Esophagus squamous epithelium (tissue), 5 donors: ENCODE measurements at regions not wholly inside any gene's neighbourhood (a gene's known extent, or its start where the extent isn't known, plus 50 kb on each side); places are given as distances from the start of the nearest gene placed in this dataset.
"Not testable (repeated sequence)": the region's sequence is repeated elsewhere in the genome, so short reads cannot be mapped to it uniquely, and the experiment has no call there.

ENCODE experiments used
- DNase-seq: peaks from one replicate; lab custom pipeline; 2025; lab: John Stamatoyannopoulos, UW
- H3K27ac ChIP-seq, 4 donors: fragments of 200-600 bp; sonication (generic); one replicate each; pipeline ENCODE4 v1.5.1; 2016 to 2019; ENCODE audit warnings: mild to moderate bottlenecking in 1 of 4
- H3K27me3 ChIP-seq, 4 donors: fragments of 200-600 bp; sonication (generic); 1 replicate in 3 of 4; 2 replicates in 1 of 4; pipeline versions ENCODE4 v1.5.1 to v1.6.0; 2017 to 2021; ENCODE audit warnings: antibody characterized with exemption in 1 of 4
- H3K36me3 ChIP-seq, 3 donors: fragments of 200-600 bp; sonication (generic); one replicate each; pipeline ENCODE4 v1.5.1; 2016 to 2019
- H3K4me1 ChIP-seq, 3 donors: fragments of 200-600 bp; sonication (generic); one replicate each; pipeline ENCODE4 v1.5.1; 2017 to 2019
- H3K4me3 ChIP-seq, 4 donors: fragments of 200-600 bp; sonication (generic); 1 replicate in 3 of 4; 2 replicates in 1 of 4; pipeline ENCODE4 v1.5.1; 2016 to 2019; ENCODE audit warnings: mild to moderate bottlenecking in 2 of 4, moderate library complexity in 1 of 4
- H3K9me3 ChIP-seq, 3 donors: fragments of 200-600 bp; sonication (generic); one replicate each; pipeline ENCODE4 v1.5.1; 2016 to 2019
- CTCF ChIP-seq, 6 experiments: fragments of 450-650 bp in 4 of 6; fragments of 200-600 bp in 2 of 6; sonication (generic) in 2 of 6; IDR thresholded peaks; one replicate each; pipeline ENCODE4 v1.5.1; 2016 to 2019; ENCODE audit warnings: antibody characterized with exemption in 6 of 6, mild to moderate bottlenecking in 4 of 6, moderate library complexity in 4 of 6
- POLR2A ChIP-seq, 4 donors: fragments of 450-650 bp; IDR thresholded peaks; one replicate each; pipeline ENCODE4 v1.6.1; 2017; ENCODE audit warnings: antibody characterized with exemption in 4 of 4, mild to moderate bottlenecking in 4 of 4, moderate library complexity in 3 of 4
- WGBS, 2 donors: methylation state at CpG; one replicate each; pipeline ENCODE4 v1.1.5; 2018; 5-methylcytosine and 5-hydroxymethylcytosine counted together
- intact Hi-C: fragments of 100-400 bp; cut with DNase I; formaldehyde crosslinking; loops from one replicate; pipeline ENCODE4 v1.15.0; 2022
- donor health status: DM: yes; HTN: yes; CAD: no.

GRCh38 chr5:125898851-125899405, 524.3 kb upstream of the GRAMD2B start:
- no peak overlapping the region for H3K4me3 ChIP-seq
- intact Hi-C loops, result no loop called here
- peaks cover 0 to 8% (median 0%) of the 10 kb centered on the region in 3 donors for H3K4me1 ChIP-seq
- H3K9me3 ChIP-seq, result no peaks in the 10 kb centered on the region
- no peak for DNase-seq
- H3K27ac ChIP-seq, result no peak overlapping the region
- H3K36me3 ChIP-seq, result no peaks in the 10 kb centered on the region
- H3K27me3 ChIP-seq, result no peaks in the 10 kb centered on the region
- 88% methylated on average over 2 of the region's 2 CpGs for WGBS, 2 donors
- TF ChIP-seq CTCF (IDR thresholded peaks at IDR 0.05), result no peak
- no peak for TF ChIP-seq POLR2A (IDR thresholded peaks at IDR 0.05)

GRCh38 chr5:125912028-125912427, 511.2 kb upstream of the GRAMD2B start:
- Histone ChIP-seq H3K4me3 (no peak overlapping the region), H3K36me3 (no peaks in the 10 kb centered on the region), H3K9me3 (peaks cover 0 to 5% (median 0%) of the 10 kb centered on the region in 3 donors), H3K27ac (no peak overlapping the region), H3K27me3 (no peaks in the 10 kb centered on the region), H3K4me1 (no peaks in the 10 kb centered on the region)
- no peak for TF ChIP-seq CTCF (IDR thresholded peaks at IDR 0.05)
- TF ChIP-seq POLR2A (IDR thresholded peaks at IDR 0.05), result no peak
- DNase-seq, result no peak
- intact Hi-C loops, result no loop called here
- WGBS, 2 donors, result 77 to 100% methylated on average over 1 of the region's 1 CpG

GRCh38 chr5:125913200-125913599, 510.0 kb upstream of the GRAMD2B start:
- H3K9me3 ChIP-seq, result no peaks in the 10 kb centered on the region
- 76 to 80% methylated on average over 1 to 2 of the region's 2 CpGs for WGBS, 2 donors
- no peaks in the 10 kb centered on the region for H3K4me1 ChIP-seq
- intact Hi-C loops, result no loop called here
- H3K36me3 ChIP-seq, result no peaks in the 10 kb centered on the region
- no peak overlapping the region for H3K27ac ChIP-seq
- H3K27me3 ChIP-seq, result no peaks in the 10 kb centered on the region
- TF ChIP-seq POLR2A (IDR thresholded peaks at IDR 0.05) (no peak), CTCF (IDR thresholded peaks at IDR 0.05) (no peak)
- H3K4me3 ChIP-seq, result no peak overlapping the region
- DNase-seq, result no peak

GRCh38 chr5:125914471-125914870, 508.7 kb upstream of the GRAMD2B start:
- no peak overlapping the region for H3K4me3 ChIP-seq
- TF ChIP-seq POLR2A (IDR thresholded peaks at IDR 0.05), result no peak
- no peaks in the 10 kb centered on the region for H3K4me1 ChIP-seq
- no peaks in the 10 kb centered on the region for H3K36me3 ChIP-seq
- H3K9me3 ChIP-seq, result no peaks in the 10 kb centered on the region
- intact Hi-C loops, result no loop called here
- 86 to 91% methylated on average over 3 of the region's 3 CpGs for WGBS, 2 donors
- no peak for DNase-seq
- H3K27me3 ChIP-seq, result no peaks in the 10 kb centered on the region
- no peak overlapping the region for H3K27ac ChIP-seq

GRCh38 chr5:125923958-125924357, 499.3 kb upstream of the GRAMD2B start:
- H3K9me3 ChIP-seq, H3K27me3 ChIP-seq, DNase-seq, H3K27ac ChIP-seq, H3K4me1 ChIP-seq, H3K4me3 ChIP-seq, intact Hi-C loops, H3K36me3 ChIP-seq: not testable (repeated sequence)
- 97% methylated on average over 5 of the region's 11 CpGs; no CpG with 5 or more reads in 1 of the 2 donors for WGBS, 2 donors

GRCh38 chr5:125926172-125926571, 497.0 kb upstream of the GRAMD2B start:
- H3K36me3 ChIP-seq, result no peaks in the 10 kb centered on the region
- TF ChIP-seq POLR2A (IDR thresholded peaks at IDR 0.05), result no peak
- no peak for TF ChIP-seq CTCF (IDR thresholded peaks at IDR 0.05)
- H3K4me1 ChIP-seq, result no peaks in the 10 kb centered on the region
- H3K27me3 ChIP-seq, result no peaks in the 10 kb centered on the region
- intact Hi-C loops, result no loop called here
- no peak for DNase-seq
- peaks cover 0 to 5% (median 4%) of the 10 kb centered on the region in 3 donors for H3K9me3 ChIP-seq
- H3K4me3 ChIP-seq, result no peak overlapping the region
- WGBS, 2 donors, result 43 to 79% methylated on average over 2 to 3 of the region's 3 CpGs
- no peak overlapping the region for H3K27ac ChIP-seq
